ENCODE measurements at regions not wholly inside any gene's neighbourhood (a gene's known extent, or its start where the extent isn't known, plus 50 kb on each side); places are given as distances from the start of the nearest gene placed in this dataset.

DNA sequence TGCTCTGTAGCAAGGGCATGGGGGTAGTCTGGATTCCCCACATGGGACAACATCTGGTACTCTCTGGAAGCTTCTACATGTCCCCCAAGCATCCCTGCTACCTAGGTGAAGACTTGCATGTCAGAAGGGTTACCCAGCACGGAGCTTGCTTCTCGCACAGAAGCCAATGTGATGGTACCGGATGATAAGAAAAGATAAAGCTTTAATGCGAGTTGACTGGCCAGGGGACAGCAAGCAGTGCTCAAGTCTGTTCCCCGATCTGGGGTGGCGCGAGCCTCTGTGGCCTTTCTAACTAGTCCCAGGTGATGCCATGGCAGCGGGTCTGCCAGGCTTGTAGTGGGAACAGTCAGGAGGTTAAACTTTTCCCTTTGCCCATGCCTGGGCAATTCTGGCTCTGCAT is 70.0 kb upstream of the TIAM2 start:
- Histone ChIP-seq H3K36me3 (ENCODE audit: insufficient read depth, low read length) (no peaks in the 10 kb centered on the region), H3K4me1 (ENCODE audit: insufficient read depth, low read length, poor library complexity, severe bottlenecking) (peaks cover 13% of the 10 kb centered on the region), H4K20me1 (ENCODE audit: insufficient read depth, low read length) (no peaks in the 10 kb centered on the region), H3K4me2 (ENCODE audit: low read length) (no peak overlapping the region), H3K4me3 (ENCODE audit: low read depth, low read length, poor library complexity, severe bottlenecking) (no peak overlapping the region), H3K9me2 (ENCODE audit: insufficient read depth, low read length) (no peaks in the 10 kb centered on the region), H3K27ac (ENCODE audit: low read depth, low read length, poor library complexity, severe bottlenecking) (no peak overlapping the region), H2AFZ (ENCODE audit: low read length) (no peak overlapping the region), H3K9me3 (ENCODE audit: low read length) (no peaks in the 10 kb centered on the region), H3K79me2 (ENCODE audit: insufficient read depth, low read depth, low read length) (no peaks in the 10 kb centered on the region)
- CTCF ChIA-PET (ENCODE audit: unreplicated experiment), result no interaction called here
- intact Hi-C loops (cut with micrococcal nuclease; ENCODE audit: unreplicated experiment), result no loop called here
- POLR2A ChIA-PET, result interaction anchor here (0.5 to 1.4 kb wide), 3 partner anchors 17 to 63 kb away, joined by 3 to 5 read pairs (median 4); no protein-coding TSS in a partner anchor
- no peak for TF ChIP-seq EZH2phosphoT487 (IDR thresholded peaks at IDR 0.05; ENCODE audit: borderline replicate concordance, low read depth, low read length)
- TF ChIP-seq, protein P1, sequence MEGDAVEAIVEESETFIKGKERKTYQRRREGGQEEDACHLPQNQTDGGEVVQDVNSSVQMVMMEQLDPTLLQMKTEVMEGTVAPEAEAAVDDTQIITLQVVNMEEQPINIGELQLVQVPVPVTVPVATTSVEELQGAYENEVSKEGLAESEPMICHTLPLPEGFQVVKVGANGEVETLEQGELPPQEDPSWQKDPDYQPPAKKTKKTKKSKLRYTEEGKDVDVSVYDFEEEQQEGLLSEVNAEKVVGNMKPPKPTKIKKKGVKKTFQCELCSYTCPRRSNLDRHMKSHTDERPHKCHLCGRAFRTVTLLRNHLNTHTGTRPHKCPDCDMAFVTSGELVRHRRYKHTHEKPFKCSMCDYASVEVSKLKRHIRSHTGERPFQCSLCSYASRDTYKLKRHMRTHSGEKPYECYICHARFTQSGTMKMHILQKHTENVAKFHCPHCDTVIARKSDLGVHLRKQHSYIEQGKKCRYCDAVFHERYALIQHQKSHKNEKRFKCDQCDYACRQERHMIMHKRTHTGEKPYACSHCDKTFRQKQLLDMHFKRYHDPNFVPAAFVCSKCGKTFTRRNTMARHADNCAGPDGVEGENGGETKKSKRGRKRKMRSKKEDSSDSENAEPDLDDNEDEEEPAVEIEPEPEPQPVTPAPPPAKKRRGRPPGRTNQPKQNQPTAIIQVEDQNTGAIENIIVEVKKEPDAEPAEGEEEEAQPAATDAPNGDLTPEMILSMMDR (conservative IDR thresholded peaks at IDR 0.05; ENCODE audit: low read length), result no peak
- no peak for DNase-seq (ENCODE audit: low spot score)
- BruUV-seq (replicated peaks), result no TSS peak

DNA sequence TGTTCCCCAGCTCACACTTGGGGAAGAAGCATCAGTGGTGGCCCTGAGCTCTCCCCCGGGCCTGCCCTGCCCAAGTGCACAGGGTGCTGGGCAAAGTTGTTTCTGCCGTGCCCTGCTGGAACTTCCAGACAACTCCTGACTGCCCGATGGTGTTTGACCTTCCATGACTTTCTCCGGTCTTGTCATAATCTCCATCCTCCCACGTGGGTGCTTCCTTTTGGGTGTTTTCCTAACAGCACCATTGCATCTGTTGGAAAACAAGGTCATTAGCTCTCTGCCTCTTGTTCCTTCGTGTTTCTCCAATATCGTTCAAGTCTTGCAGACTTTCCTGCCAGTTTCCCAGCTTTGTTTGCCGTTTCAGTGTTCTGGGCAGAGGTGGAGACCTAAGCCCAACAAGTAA is 68.7 kb upstream of the TIAM2 start:
- H3K4me1 ChIP-seq (ENCODE audit: insufficient read depth, low read length, poor library complexity, severe bottlenecking), result peaks cover 11% of the 10 kb centered on the region
- DNase-seq (ENCODE audit: low spot score), result no peak
- no peaks in the 10 kb centered on the region for H3K79me2 ChIP-seq (ENCODE audit: insufficient read depth, low read depth, low read length)
- H3K36me3 ChIP-seq (ENCODE audit: insufficient read depth, low read length), result no peaks in the 10 kb centered on the region
- CTCF ChIA-PET (ENCODE audit: unreplicated experiment), result no interaction called here
- no peaks in the 10 kb centered on the region for H3K9me3 ChIP-seq (ENCODE audit: low read length)
- no peak overlapping the region for H3K27ac ChIP-seq (ENCODE audit: low read depth, low read length, poor library complexity, severe bottlenecking)
- intact Hi-C loops (cut with micrococcal nuclease; ENCODE audit: unreplicated experiment), result no loop called here
- BruUV-seq (replicated peaks), result no TSS peak
- POLR2A ChIA-PET, result no interaction called here
- no peak overlapping the region for H2AFZ ChIP-seq (ENCODE audit: low read length)
- H4K20me1 ChIP-seq (ENCODE audit: insufficient read depth, low read length), result no peaks in the 10 kb centered on the region
- H3K4me3 ChIP-seq (ENCODE audit: low read depth, low read length, poor library complexity, severe bottlenecking), result no peak overlapping the region
- no peak overlapping the region for H3K4me2 ChIP-seq (ENCODE audit: low read length)
- H3K9me2 ChIP-seq (ENCODE audit: insufficient read depth, low read length), result no peaks in the 10 kb centered on the region
- TF ChIP-seq, protein P1 (conservative IDR thresholded peaks at IDR 0.05; ENCODE audit: low read length), result no peak
- no peak for TF ChIP-seq EZH2phosphoT487 (IDR thresholded peaks at IDR 0.05; ENCODE audit: borderline replicate concordance, low read depth, low read length)

DNA sequence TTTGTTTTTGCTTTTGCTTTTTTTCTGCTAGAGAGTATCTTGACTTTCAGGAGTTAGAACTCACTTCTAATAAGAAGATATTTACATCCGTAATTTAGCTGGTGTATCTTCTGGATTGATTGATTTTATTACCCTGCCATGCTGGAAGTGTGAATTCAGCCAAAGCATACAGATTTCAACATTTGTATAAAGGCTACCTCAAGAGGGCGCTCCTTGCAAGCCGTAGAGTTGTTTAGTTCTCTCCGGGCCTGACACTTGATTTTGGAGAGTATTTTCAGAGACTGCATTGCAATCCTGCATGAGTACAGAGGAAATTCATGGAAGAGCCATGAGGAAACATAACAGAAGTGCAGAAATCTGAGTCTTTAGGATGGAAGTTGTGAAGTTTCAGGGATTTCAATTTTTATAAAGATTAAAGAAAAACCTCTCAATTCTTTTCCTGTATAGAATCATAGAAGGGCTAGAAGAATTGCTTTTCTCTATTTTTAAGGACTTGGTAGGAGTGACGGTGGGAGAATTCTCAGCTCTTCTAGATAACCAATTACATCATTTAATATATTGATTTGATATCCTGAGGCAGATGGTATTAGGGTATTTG is 66.7 kb upstream of the TIAM2 start:
- no peak overlapping the region for H3K4me2 ChIP-seq (ENCODE audit: low read length)
- no peak overlapping the region for H3K4me3 ChIP-seq (ENCODE audit: low read depth, low read length, poor library complexity, severe bottlenecking)
- H3K27ac ChIP-seq (ENCODE audit: low read depth, low read length, poor library complexity, severe bottlenecking), result no peak overlapping the region
- H3K36me3 ChIP-seq (ENCODE audit: insufficient read depth, low read length), result no peaks in the 10 kb centered on the region
- no peaks in the 10 kb centered on the region for H3K9me2 ChIP-seq (ENCODE audit: insufficient read depth, low read length)
- H4K20me1 ChIP-seq (ENCODE audit: insufficient read depth, low read length), result no peaks in the 10 kb centered on the region
- POLR2A ChIA-PET, result interaction anchor here (0.7 to 1.4 kb wide), 5 partner anchors 9 to 247 kb away, joined by 3 to 6 read pairs (median 3); no protein-coding TSS in a partner anchor
- H3K4me1 ChIP-seq (ENCODE audit: insufficient read depth, low read length, poor library complexity, severe bottlenecking), result peaks cover 22% of the 10 kb centered on the region
- peak; percentile 80 for DNase-seq (ENCODE audit: low spot score)
- H3K79me2 ChIP-seq (ENCODE audit: insufficient read depth, low read depth, low read length), result no peaks in the 10 kb centered on the region
- intact Hi-C loops (cut with micrococcal nuclease; ENCODE audit: unreplicated experiment), result loop anchor here (1.0 kb wide), 3 partner anchors 246 to 320 kb away; no protein-coding TSS in a partner anchor
- no peak overlapping the region for H2AFZ ChIP-seq (ENCODE audit: low read length)
- BruUV-seq (replicated peaks), result no TSS peak
- TF ChIP-seq EZH2phosphoT487 (IDR thresholded peaks at IDR 0.05; ENCODE audit: borderline replicate concordance, low read depth, low read length), result no peak
- TF ChIP-seq, protein P1 (conservative IDR thresholded peaks at IDR 0.05; ENCODE audit: low read length), result peak; percentile 98
- CTCF ChIA-PET (ENCODE audit: unreplicated experiment), result interaction anchor here (0.6 to 0.9 kb wide), 3 partner anchors 22 to 246 kb away, joined by 3 to 5 read pairs (median 3); no protein-coding TSS in a partner anchor
- H3K9me3 ChIP-seq (ENCODE audit: low read length), result no peaks in the 10 kb centered on the region

All from OCI-LY7 (cell line).